ENCODE measurements at regions not wholly inside any gene's neighbourhood (a gene's known extent, or its start where the extent isn't known, plus 50 kb on each side); places are given as distances from the start of the nearest gene placed in this dataset.

- TF ChIP-seq EP300 (IDR thresholded peaks at IDR 0.05) = no peak
- TF ChIP-seq CTCF (IDR thresholded peaks at IDR 0.05) = no peak
Measured at GRCh38 chr9:11335011-11335410, 722.2 kb upstream of the PTPRD start.

All from suprapubic skin (tissue), 3 donors.